Epithelial cell of esophagus (primary cell): ENCODE measurements at regions not wholly inside any gene's neighbourhood (a gene's known extent, or its start where the extent isn't known, plus 50 kb on each side); places are given as distances from the start of the nearest gene placed in this dataset.

ENCODE experiments used
- DNase-seq: peaks from one replicate; pipeline ENCODE4 v3.0.0; 2010; ENCODE audit warnings: low read depth
- H3K4me3 ChIP-seq: 2 replicates; pipeline ENCODE4 v1.5.1; 2011; ENCODE audit warnings: mild to moderate bottlenecking, low read length, control low read depth
- TF ChIP-seq, protein P1 (sequence below): IDR thresholded peaks from 2 replicates; pipeline ENCODE4 v1.5.1; 2011; ENCODE audit warnings: low read depth, mild to moderate bottlenecking, low read length, control low read depth, inconsistent platforms; ENCODE audit not compliant: insufficient read depth; ENCODE audit errors: missing control alignments

DNA sequence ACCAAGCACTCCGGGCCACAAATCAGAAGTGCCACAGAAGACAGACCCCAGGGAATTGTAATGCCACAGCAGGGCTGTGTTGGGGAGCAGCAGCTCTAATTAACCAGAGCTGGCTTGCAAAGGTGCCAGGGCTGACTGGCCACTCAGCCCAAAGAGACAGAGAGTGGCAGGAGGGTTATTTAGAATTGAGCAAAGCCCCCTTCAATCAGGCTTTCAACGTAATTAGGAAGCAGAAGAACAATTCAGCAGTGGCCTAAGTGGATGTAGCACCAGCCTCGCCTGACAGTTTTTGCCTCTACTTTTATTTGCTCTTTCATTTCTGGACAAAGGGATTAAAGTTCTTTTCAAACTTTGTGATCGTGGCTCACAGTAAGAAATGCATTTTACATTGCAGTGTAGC is 278.3 kb upstream of the IRX3 start:
- no peak overlapping the region for H3K4me3 ChIP-seq
- TF ChIP-seq, protein P1, sequence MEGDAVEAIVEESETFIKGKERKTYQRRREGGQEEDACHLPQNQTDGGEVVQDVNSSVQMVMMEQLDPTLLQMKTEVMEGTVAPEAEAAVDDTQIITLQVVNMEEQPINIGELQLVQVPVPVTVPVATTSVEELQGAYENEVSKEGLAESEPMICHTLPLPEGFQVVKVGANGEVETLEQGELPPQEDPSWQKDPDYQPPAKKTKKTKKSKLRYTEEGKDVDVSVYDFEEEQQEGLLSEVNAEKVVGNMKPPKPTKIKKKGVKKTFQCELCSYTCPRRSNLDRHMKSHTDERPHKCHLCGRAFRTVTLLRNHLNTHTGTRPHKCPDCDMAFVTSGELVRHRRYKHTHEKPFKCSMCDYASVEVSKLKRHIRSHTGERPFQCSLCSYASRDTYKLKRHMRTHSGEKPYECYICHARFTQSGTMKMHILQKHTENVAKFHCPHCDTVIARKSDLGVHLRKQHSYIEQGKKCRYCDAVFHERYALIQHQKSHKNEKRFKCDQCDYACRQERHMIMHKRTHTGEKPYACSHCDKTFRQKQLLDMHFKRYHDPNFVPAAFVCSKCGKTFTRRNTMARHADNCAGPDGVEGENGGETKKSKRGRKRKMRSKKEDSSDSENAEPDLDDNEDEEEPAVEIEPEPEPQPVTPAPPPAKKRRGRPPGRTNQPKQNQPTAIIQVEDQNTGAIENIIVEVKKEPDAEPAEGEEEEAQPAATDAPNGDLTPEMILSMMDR = no peak
- DNase-seq = no peak

DNA sequence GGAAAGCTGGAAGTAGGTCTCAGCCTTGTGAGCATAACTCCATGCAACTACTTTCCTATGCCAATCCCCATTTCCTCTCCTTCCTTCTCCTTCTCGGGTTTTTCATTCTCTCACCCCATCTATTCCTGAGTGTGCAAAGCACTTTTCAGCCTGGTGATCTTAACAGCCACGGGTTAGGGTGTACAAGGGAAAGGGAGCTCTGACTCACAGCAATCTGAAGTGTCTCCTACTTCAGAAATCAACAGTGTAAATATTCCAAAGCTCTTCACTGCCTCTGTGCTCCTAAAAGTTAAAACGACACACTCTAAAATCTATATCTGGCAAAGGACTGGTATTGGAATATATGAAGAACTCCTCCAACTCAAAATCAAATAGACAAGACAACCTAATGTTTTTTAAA is 268.0 kb upstream of the IRX3 start:
- no peak overlapping the region for H3K4me3 ChIP-seq
- TF ChIP-seq, protein P1 = no peak
- DNase-seq = no peak

DNA sequence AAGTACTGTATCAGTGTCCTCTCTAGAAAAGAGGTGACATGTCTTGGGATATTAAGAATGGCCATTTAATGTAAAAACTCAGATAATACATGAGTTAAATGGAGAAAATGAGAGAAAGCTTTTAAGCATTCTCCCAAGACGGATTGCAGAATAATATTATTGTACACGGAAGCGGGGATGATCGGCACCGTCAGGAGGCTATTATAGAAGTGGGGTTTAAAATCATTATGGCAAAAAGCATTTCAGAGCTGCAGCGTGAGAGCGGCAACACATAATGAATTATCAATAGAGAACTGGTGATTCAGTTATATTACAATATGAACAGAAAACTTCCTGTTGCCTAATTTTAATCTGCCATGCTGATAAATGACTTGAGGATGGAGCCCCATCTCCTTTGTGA is 261.7 kb upstream of the IRX3 start:
- no peak overlapping the region for H3K4me3 ChIP-seq
- TF ChIP-seq, protein P1 = no peak
- no peak for DNase-seq

DNA sequence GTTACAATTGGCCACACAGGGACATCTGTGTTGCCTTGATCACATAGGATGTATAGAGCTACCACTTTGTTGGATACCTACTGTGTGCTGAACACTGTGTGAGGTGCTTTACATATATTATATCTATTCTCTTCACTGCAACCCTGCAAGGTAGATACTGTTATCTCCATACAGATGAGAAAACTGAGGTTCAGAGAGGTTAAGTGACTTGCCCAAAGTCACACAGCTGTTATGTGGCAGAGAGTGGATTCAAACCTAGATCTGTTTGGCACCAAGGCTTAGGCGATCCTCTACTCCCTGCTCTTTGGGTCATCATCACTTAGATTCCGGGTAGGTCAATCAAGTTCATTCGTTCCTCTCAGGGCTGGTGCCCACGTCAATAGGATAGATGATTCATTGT is 260.5 kb upstream of the IRX3 start:
- H3K4me3 ChIP-seq = no peak overlapping the region
- TF ChIP-seq, protein P1 = no peak
- no peak for DNase-seq

- no peak for DNase-seq
- no peak overlapping the region for H3K4me3 ChIP-seq
- TF ChIP-seq, protein P1 = no peak
Observed at GRCh38 chr16:54546521-54546920, 259.9 kb upstream of the IRX3 start.

DNA sequence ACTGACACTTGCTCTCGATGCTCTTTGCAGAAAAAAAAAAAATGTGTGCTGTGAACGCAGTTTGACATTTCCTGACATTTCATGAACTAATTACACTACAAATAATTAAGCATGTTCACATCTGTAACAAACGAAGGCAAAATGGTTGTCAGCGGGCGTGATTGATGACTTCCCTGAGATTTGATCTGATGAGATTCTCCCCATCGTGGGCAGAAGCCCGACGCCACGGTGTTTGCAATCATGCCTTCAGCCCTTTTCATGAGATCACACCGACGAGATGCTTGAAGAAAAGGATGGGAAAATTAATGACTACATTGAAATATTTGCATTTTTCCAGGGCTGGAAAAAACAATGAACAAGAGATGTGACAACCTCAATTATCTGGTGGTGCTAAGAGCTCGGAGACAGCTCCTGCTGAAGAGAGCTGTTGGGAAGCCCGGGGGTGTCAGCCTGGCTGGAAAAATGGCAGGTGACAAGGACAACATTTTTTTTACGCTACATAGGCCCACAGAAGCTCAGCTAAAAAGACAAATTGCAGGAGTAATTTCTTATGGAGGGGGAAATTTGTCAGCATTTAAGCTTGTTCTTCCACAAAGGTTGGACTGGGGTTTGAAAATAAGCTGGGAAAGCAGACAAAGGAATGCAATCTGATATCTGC is 259.4 kb upstream of the IRX3 start:
- TF ChIP-seq, protein P1 = no peak
- no peak overlapping the region for H3K4me3 ChIP-seq
- DNase-seq = no peak

GRCh38 chr16:54544553-54545180 is 258.1 kb upstream of the IRX3 start:
- TF ChIP-seq, protein P1 = no peak
- no peak for DNase-seq
- no peak overlapping the region for H3K4me3 ChIP-seq
